ENCODE measurements at regions not wholly inside any gene's neighbourhood (a gene's known extent, or its start where the extent isn't known, plus 50 kb on each side); places are given as distances from the start of the nearest gene placed in this dataset.

GRCh38 chr7:88614736-88615135 is 144.8 kb upstream of the ZNF804B start:
- H3K27ac ChIP-seq (ENCODE audit: extremely low read length, insufficient read depth, low read length), result no peak overlapping the region
- in situ Hi-C loops (cut with HindIII; ENCODE audit: extremely low pct_ligation_motif_present, low pct_unique_long_range_greater_than_20kb), result no loop called here
- no peaks in the 10 kb centered on the region for H3K9me3 ChIP-seq (ENCODE audit: low read length)
- ChIA-PET CTCF (ENCODE audit: low intra/inter-chr PET ratio, low total read pairs) (no interaction called here), POLR2A (no interaction called here)
- H3K27me3 ChIP-seq (ENCODE audit: control insufficient read depth in 1 of 2, insufficient read depth in 2 of 2, low read length in 2 of 2), result no peaks in the 10 kb centered on the region
- no peak overlapping the region for H3K4me3 ChIP-seq (replicated peaks in 1 of 3; ENCODE audit: insufficient read depth in 1 of 3, low read depth in 2 of 3, low read length in 3 of 3)
- no peak overlapping the region for H3K9ac ChIP-seq (ENCODE audit: insufficient read depth, low read depth, low read length)
- no peaks in the 10 kb centered on the region for H3K36me3 ChIP-seq (replicated peaks in 1 of 2; ENCODE audit: control insufficient read depth in 1 of 2, insufficient read depth in 2 of 2, low read length in 2 of 2)
- H3K79me2 ChIP-seq (ENCODE audit: insufficient read depth, low read length), result no peaks in the 10 kb centered on the region
- no peak for TF ChIP-seq CCAR2 (optimal IDR thresholded peaks at IDR 0.05; ENCODE audit: low read depth, low read length)
- TF ChIP-seq, protein P1, sequence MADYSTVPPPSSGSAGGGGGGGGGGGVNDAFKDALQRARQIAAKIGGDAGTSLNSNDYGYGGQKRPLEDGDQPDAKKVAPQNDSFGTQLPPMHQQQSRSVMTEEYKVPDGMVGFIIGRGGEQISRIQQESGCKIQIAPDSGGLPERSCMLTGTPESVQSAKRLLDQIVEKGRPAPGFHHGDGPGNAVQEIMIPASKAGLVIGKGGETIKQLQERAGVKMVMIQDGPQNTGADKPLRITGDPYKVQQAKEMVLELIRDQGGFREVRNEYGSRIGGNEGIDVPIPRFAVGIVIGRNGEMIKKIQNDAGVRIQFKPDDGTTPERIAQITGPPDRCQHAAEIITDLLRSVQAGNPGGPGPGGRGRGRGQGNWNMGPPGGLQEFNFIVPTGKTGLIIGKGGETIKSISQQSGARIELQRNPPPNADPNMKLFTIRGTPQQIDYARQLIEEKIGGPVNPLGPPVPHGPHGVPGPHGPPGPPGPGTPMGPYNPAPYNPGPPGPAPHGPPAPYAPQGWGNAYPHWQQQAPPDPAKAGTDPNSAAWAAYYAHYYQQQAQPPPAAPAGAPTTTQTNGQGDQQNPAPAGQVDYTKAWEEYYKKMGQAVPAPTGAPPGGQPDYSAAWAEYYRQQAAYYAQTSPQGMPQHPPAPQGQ (CRISPR knock-in tag; IDR thresholded peaks at IDR 0.05; ENCODE audit: borderline replicate concordance), result no peak
- no peak for TF ChIP-seq REPIN1 (CRISPR knock-in tag; IDR thresholded peaks at IDR 0.05; ENCODE audit: borderline replicate concordance, low read depth)
- no peak for TF ChIP-seq ZC3H13 (CRISPR knock-in tag; IDR thresholded peaks at IDR 0.05)
- no peak for TF ChIP-seq ZKSCAN8 (CRISPR knock-in tag; IDR thresholded peaks at IDR 0.05; ENCODE audit: borderline replicate concordance)
- TF ChIP-seq ZNF598 (CRISPR knock-in tag; IDR thresholded peaks at IDR 0.05; ENCODE audit: borderline replicate concordance), result no peak
- TF ChIP-seq EED (CRISPR knock-in tag; IDR thresholded peaks at IDR 0.05), result no peak
- TF ChIP-seq BRCA1 (CRISPR knock-in tag; IDR thresholded peaks at IDR 0.05), result no peak
- TF ChIP-seq, protein P2, sequence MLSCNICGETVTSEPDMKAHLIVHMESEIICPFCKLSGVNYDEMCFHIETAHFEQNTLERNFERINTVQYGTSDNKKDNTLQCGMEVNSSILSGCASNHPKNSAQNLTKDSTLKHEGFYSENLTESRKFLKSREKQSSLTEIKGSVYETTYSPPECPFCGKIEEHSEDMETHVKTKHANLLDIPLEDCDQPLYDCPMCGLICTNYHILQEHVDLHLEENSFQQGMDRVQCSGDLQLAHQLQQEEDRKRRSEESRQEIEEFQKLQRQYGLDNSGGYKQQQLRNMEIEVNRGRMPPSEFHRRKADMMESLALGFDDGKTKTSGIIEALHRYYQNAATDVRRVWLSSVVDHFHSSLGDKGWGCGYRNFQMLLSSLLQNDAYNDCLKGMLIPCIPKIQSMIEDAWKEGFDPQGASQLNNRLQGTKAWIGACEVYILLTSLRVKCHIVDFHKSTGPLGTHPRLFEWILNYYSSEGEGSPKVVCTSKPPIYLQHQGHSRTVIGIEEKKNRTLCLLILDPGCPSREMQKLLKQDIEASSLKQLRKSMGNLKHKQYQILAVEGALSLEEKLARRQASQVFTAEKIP (CRISPR knock-in tag; IDR thresholded peaks at IDR 0.05; ENCODE audit: borderline replicate concordance), result no peak
- no peak for TF ChIP-seq TOE1 (CRISPR knock-in tag; IDR thresholded peaks at IDR 0.05)
- TF ChIP-seq, protein P3, sequence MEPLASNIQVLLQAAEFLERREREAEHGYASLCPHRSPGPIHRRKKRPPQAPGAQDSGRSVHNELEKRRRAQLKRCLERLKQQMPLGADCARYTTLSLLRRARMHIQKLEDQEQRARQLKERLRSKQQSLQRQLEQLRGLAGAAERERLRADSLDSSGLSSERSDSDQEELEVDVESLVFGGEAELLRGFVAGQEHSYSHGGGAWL (CRISPR knock-in tag; IDR thresholded peaks at IDR 0.05), result no peak
- FAIRE-seq (no peak), ATAC-seq (no peak), DNase-seq (ENCODE audit: low spot score) (no peak)
- intact Hi-C loops (cut with micrococcal nuclease; ENCODE audit: unreplicated experiment), result no loop called here
- H2AFZ ChIP-seq (ENCODE audit: low read length), result no peak overlapping the region
- no peaks in the 10 kb centered on the region for H3K4me1 ChIP-seq (ENCODE audit: insufficient read depth, low read length)
- WGBS (ENCODE audit: low lambda C conversion rate), result 4% methylated on average over 3 of the region's 3 CpGs
- no peak overlapping the region for H3K4me2 ChIP-seq (ENCODE audit: low read depth, low read length)
- no TSS peak for BruUV-seq (replicated peaks)
- H4K20me1 ChIP-seq (ENCODE audit: insufficient read depth, low read length), result no peaks in the 10 kb centered on the region
